GM19035 (cell line): ENCODE measurements at regions not wholly inside any gene's neighbourhood (a gene's known extent, or its start where the extent isn't known, plus 50 kb on each side); places are given as distances from the start of the nearest gene placed in this dataset.

Experiments
- ATAC-seq: cut with Tn5 transposase; IDR thresholded peaks from one replicate; pipeline ENCODE4 v1.9.1; 2021; ENCODE audit not compliant: unreplicated experiment

DNA sequence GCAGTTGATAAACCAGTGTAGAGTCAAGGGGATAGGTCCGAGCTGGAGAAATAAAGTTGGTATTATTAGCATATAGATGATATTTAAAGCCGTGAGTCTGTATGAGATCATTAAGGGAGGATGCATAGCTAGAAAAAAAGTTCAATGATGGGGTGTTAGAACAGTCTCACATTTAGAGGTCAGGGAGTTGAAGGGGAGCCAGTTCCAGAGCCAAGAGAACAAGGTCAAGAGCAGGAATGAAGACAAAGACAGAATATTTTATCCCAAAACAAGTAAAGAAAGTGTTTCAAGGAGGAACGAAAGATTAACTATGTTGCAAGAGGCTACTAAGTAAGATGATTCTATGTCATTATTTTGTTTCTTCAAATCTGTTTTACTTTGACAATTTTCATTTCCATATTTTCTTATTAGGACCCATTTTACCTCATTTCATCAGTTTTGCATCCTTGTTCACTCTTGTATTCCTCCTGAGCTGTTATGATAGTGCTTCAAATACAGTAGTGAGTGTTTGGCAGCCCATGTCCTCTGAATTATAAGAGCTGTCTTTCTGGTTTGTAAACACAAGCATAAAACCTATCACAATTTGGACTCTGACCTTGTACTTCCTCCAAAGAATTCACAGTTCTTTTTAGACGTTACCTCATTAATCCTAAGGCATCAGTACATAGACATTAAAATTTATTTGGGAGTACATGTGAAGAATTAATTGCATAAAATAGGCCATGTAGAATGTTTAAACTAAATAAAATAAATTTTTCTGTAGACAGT, 695.7 kb upstream of the NECTIN3 start:
- no peak for ATAC-seq

DNA sequence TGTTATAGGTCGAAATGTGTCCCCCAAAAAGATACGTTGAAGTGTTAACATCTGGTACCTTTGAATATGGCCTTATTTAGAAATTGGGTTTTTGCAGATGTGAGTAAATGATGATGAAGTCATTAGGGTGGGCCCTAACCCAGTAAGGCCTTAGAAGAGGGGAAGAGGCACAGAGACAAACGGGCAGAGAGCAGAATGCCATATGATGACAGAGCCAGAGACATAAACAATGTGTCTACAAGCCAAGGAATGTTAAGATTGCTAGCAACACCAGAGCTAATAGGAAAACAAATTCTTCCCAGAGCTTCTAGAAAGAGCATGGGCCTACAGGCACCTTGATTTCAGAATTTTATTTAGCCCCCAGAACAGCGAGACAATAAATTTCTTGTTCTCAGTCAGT, 693.1 kb upstream of the NECTIN3 start:
- no peak for ATAC-seq

DNA sequence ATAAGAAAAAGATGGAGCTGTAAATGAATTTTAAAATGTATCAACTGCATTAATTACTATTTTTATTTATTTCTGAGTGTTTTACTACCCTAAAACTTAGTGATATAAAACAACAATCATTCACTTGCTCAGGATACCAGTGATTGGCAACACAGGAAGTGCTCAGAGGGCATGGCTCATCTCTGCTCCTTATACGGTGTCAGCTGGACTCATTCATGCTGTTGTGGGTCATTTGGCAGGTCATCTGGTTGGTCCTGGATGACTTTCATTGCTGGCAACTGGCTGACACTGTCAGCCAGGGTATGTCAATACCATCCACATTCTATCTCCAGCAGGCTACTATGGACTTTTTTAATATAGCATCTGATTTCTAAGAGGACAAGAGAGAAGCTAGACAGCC, 689.6 kb upstream of the NECTIN3 start:
- no peak for ATAC-seq

DNA sequence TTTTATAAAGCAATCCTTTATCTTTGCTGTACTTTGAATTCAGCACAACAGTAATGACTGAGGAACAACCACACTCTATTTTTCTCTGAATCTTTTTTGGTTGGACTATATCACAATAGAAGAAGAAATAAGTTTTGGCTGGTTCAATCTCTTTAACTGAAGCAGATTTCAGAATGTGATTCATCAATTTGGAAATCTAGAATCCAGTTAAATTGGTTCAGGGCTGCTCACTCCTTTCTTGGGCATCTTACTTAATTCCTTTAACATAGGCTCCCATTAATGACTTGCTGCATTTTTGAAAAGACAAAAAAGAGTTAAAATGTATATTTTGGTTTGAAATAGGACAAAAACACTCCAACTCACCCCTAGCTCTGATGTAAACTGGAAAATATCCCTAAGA, 688.3 kb upstream of the NECTIN3 start:
- ATAC-seq: no peak

DNA sequence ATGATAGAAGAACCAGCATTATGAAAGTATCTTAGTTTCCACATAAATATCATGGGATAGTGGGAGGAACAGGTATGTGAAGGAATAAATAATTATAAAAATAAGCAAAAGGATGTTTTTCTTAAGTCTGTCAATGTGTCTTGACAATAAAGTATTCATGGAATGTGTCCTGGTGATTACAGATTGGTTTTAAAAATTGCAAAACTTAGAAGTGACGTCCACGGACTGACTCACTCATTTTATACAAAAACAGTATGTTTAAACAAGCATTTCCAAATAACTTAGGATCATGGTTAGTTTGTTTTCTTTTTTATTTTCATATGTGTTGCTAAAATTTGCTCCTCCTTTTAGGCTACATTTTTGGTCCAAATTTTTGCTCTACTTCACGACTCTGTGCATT, 687.0 kb upstream of the NECTIN3 start:
- ATAC-seq: no peak

DNA sequence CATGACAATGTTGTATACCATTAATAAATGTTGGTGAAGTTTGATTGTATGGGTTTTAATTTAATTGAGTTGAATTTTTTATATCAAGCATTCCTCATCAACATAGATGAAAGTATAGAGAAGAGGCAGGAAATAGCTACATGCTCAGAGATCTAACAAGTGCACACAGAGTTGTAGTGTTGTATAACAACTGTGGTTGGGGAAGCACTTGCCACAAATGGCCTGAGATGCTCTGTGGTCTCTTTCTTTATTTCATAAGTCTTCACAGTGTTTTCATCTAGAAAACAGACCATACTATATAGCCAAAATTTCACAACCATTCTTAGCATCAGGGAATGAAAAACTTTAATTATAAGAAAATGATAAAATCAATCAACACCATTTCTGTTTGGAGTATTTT, 682.6 kb upstream of the NECTIN3 start:
- no peak for ATAC-seq

DNA sequence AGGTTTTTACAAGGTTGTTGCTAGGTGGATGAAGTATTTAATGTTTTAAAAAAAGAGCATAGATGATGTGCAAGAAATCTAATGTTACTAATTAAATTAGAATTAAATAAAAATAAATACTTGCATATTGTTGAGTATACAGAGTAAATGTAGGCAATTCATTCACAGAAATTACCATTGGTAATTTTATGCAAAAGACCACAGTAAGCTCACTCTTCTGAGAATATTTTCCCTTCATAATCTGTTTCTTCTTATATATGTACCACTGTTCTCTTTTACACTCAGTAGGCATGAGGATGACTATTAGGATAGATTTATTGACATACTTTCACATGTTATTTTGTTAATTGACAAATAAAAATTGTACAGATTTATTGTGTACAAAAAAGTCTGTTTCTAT, 681.2 kb upstream of the NECTIN3 start:
- ATAC-seq: no peak

DNA sequence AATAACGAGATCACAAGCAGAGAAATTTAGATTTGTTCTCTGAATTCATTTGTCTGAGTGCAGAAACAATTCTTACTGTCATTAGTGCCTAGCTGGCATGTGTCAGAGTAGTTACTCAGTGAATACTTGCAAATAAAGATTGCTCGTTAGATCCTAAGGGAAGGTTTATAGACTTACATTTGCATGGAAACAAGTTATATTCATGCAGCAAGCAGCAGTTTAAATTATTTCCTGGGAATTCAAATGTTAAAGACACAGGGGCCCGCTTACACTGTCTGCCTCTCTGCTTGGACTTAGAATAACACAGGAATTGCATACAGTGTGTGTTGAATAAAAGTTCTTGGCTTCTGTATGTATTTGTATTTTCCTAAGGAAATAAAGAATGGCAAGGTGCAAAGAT, 680.6 kb upstream of the NECTIN3 start:
- no peak for ATAC-seq

DNA sequence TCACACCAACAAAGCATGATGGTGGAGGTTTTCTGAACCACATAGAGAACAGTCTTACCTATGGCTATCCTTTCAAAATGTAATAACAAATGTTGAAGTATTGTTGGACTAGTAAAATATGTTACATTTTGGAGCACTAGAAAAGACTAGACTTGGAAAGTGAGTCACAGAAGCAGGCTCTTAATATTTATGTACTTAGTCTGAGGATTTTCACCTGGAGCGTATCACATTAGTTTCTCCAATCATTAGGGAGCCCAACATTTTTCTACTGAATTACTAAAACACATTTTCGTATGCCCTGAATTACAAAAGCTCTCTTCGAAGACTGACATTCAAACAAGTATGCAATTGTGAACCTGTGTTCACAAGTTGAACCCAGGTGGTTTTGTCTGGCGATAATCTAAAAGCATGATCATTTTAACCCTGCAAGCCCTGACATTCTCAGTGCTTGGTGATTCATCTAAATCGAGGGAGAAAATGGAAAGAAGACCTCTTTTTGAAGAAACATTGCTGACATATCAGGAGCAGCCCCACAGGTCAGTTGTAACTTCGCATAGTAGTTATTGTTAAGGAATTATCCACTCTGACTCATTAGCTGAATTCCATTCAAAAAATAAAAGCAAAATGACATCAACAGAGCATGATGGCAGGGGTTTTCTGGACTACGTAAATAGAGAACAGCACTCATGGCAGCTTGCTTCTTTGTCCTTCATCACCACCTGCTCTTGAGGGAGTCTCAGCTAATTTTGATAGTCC, 679.8 kb upstream of the NECTIN3 start:
- no peak for ATAC-seq

DNA sequence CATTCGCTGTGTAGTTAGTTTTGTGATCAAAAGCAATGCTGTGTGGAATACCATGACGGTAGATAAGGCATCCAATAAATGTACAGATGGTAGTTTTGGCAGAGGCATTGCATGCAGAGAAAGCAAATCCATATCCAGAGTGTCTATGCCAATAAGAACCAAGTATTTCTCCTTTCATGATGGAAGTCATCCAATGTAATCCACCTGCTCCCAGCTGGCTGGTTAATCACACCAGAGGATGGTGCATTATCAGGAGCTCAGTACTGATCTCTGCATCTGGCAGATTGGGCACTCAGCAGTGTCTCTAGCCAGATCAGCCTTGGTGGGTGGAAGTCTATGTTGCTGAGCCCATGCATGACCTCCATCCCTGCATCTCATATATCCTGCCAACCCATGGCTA, 677.7 kb upstream of the NECTIN3 start:
- ATAC-seq: no peak

DNA sequence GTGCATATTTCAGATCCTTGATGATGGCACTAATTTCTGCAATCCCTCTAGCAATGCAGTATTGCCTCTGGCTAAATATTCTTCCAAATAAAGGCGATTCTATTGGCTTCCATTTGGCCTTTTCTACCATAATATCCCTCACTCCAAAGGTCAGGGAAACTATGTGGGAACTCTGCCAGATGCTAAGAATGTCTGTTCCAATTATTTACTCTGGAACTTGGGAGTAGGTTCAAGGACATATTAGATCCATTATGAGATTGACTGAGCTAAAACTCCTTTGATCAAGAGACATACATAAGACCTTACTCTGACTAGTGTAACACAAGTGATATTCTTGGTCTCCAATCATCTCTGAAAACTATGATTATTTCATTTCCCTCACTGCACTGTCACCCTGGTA, 674.5 kb upstream of the NECTIN3 start:
- no peak for ATAC-seq

DNA sequence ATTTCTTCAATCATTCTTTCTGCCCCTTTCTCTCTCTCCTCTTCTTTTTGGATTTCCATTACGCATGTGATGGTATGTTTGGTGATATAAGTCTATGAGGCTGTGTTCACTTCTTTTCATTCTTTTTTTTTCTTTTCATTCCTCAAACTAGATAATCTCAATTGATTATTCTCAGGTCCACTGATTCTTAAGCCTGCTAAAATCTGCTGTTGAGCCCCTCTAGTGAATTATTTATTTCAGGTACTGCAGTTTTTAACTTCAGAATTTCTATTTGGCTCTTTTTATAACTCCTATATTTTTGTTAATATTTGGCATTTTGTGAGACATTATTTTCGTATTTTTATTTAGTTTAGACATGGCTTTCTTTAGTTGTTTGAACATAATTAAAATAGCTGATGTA, 671.3 kb upstream of the NECTIN3 start:
- no peak for ATAC-seq

DNA sequence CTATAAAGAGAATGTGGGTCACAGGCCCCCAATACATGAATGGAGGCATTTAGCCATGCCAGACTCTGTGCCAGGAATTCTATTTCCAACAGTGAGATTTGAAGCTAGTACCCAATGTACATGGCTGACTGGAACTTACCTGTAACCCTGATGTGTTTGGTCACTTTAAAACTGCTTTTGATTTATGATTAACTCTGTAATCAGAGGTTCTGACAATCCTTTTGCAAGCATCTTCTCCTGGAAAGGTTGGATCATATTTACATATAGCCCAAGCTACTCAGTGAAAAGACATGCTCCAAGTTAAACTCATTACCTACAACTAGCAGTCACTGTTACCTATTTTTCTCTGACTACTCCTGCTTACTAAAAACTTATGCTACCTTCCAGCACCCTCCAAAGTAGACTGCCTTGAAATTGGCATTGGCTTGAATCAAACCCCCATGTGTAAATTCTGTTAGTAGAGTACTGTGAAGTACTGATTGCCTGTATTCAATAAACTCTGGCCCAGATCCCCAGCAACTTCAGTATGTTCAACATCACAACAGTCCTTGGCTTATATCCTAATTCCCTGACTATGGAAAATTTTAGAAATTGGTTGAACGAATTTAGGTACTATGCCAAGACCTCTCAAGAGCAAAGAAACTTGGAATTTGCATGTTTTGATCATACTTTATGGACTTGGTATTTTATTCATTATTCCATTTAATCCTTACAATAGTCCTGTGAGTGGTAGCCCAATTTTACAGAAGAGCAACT, 665.6 kb upstream of the NECTIN3 start:
- ATAC-seq: no peak

DNA sequence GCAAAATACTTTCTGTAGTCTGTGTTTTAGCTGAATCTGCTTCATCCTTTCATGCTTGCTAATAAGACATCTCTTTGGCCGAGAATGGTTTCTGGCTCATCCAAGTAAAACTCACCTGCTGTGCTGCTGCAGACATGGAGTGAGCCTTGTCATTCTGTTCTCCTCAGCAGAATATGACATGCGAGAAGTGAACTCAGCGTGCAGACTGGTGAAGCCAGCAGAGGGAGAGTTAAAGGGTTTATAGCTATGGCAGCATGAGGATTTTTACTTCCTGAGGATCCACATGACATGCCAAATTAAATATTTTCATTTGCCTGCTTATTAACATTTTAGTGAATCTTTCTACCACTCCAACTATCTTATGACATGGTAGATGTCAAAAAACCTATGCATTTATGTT, 658.4 kb upstream of the NECTIN3 start:
- ATAC-seq: no peak

DNA sequence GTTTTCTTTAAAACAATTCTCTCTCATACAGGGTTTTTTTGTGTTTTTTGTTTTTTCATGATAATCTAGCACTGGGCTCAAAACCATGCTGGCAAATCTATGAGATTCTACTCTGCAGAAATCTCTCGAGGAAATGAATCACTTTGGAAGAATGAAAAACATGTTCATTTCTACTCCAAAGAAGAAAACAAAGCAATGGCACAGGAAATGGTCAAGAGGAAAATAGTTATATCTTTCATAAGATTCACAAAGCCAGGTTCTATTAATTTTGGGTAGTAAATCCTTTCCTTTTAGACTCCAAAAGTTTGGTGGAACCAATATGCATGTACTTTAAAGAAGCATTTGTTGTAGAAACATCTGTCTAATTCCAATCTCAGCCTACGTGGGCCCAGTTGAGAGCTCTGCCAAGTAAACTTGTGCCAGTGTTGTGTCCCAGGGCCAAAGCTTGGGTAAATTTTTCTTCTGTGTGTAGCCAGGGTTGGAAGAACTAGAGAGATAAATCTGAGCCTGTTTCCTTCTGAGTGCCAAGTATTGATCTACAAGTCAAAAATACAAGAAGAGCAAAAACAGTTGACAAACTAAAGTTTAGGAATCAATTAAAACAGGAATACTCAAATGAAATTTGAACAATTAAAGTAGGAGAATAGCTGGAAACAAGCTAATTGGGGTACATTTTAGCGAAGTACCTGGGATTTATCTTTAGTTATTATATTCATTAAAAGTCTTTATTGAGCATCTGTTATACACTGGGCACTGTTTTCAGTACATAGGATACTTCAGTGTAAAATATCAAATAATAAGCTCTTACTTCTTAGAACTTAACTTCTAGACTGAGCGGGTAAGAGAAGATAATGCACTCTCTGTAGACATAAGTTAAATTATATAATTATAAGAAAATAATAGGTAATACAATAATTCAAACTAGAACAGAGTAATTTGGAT, 657.5 kb upstream of the NECTIN3 start:
- ATAC-seq: no peak

DNA sequence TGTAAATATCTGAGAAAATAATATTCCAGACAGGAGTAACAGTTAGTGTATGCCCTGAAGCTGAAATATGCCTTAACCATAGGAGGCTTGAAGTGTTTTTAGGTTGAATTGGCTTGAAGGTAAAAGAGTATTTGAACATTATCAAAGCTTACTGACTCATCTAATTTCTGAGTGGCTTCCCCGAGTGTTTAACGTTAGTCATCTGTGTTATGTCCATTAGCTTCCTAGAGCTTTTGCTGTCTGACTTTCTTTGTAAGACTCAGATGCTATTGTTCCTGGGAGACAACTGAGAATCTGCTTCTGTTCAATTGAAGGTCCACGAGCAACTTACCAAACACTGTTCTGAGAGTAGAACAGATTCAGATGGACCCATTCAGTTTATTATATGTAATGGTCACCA, 656.8 kb upstream of the NECTIN3 start:
- no peak for ATAC-seq

DNA sequence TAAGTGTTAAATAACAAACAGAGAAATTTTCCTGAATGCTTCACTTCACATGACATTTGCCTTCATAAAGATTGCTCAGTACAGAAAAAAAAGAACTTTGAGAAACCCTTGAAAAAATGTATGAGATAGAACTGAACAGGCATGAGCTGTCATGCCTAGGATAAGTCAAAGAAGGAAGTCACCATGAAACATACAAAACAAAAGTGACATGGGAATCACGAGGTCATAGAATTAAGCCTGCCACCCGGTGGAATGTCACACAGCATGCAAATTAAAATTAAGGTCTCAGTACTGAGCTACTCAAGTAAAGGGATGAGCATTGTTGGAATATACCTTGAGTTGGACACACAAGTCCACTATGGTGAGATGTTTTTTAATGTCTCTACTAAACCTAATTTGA, 652.5 kb upstream of the NECTIN3 start:
- no peak for ATAC-seq

DNA sequence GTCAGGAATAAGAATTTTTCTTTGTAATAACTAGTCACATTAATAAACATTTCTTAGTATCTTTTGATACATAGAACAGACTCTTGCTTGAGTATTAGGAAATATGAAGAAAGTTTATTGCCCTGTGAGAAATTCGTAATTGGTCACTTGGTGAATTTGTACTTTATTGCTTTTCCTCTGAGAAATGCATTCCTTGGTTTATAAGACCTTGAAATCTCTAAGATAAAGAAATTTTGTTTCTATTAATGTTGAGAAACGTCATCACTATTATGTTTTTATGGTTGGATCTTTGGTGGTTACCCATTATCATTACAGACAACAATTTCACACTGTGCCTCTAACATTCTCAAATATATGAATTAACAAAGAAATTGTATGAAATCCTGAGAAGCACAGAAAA, 652.0 kb upstream of the NECTIN3 start:
- ATAC-seq: no peak

DNA sequence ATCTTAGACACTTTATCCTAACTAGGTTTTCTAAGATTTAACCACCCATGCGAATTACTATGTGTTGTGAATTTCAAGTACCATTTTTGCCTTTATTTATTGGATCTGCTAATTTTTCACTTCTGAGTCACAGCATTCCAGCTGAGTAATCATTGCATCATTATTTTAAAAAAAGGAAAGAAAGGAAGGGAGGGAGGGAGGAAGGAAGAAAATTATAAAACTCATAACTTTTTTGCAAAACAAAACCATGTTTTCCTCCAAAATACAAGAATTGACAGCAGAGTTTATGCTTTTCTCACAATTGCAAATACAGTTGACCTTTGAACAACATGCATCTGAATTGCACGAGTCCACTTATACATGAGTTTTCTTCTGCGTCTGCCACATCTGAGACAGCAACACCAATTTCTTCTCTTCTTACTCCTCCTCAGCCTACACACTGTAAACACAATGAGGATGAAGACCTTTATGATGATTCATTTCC, 651.4 kb upstream of the NECTIN3 start:
- no peak for ATAC-seq

DNA sequence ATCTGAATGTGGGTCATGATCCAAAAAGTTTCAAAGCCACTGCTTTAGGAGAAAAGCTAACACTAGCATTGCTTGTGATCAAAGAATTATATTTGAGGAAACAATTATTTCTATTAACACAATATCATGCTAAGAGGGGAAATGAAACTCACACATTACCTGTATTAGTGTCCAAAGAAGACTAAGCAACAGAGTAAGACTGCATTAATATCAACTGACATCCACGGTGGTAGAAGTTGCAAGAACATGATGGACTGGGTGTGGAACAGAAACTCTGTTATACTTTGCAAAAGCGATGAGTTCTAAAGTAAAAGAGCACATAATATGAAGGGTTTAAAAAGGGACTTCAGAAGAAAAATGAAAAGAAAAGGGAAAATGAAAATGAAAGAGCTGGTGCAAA, 648.3 kb upstream of the NECTIN3 start:
- ATAC-seq: no peak

DNA sequence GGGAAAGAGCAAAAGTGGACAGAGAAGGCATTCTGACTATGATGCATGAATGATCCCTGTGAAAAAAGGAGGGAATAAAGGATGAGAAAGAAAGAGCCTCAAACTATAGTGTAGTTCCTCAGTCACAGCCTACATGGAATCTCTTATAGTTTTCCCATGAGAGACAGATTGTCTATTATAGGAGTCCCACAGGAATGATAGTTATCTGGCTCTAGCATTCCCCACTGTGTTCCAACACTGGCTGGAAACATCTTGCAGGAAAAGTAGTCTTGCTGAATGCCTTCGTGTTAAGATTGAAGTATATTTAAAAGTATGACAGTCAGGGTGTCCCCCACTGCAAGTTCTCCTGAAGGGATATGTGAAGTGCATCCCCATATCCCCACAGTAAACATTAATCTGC, 641.5 kb upstream of the NECTIN3 start:
- no peak for ATAC-seq
